GM23338 (cell line): ENCODE measurements at regions not wholly inside any gene's neighbourhood (a gene's known extent, or its start where the extent isn't known, plus 50 kb on each side); places are given as distances from the start of the nearest gene placed in this dataset.

Experiments used
- ATAC-seq: fragments of 200-7000 bp; cut with Tn5 transposase; 3 replicates; pipeline ENCODE4 v1.9.1; 2020
- DNase-seq: peaks from one replicate; pipeline ENCODE4 v3.0.0-alpha.2; 2015; ENCODE audit warnings: low spot score
- H2AFZ ChIP-seq: fragments of 200-600 bp; sonication (generic); 2 replicates; pipeline ENCODE4 v1.8.0; 2016; ENCODE audit warnings: antibody characterized with exemption, mild to moderate bottlenecking, moderate library complexity
- H3F3A ChIP-seq: fragments of 200-600 bp; sonication (generic); replicated peaks from 2 replicates; pipeline ENCODE4 v1.8.0; 2017; ENCODE audit warnings: antibody characterized with exemption, mixed run types, low read depth
- H3K27ac ChIP-seq: fragments of 200-600 bp; sonication (generic); 2 replicates; pipeline ENCODE4 v1.6.1; 2016; ENCODE audit warnings: low read depth
- H3K27me3 ChIP-seq: fragments of 200-600 bp; sonication (generic); 2 replicates; pipeline ENCODE4 v1.8.0; 2016; ENCODE audit warnings: mild to moderate bottlenecking, mixed run types, moderate library complexity; ENCODE audit not compliant: insufficient read depth
- H3K36me3 ChIP-seq: fragments of 200-600 bp; sonication (generic); 2 replicates; pipeline ENCODE4 v1.8.0; 2016; ENCODE audit warnings: mild to moderate bottlenecking; ENCODE audit not compliant: insufficient read depth
- H3K4me1 ChIP-seq: fragments of 200-600 bp; sonication (generic); 2 replicates; pipeline ENCODE4 v1.8.0; 2016; ENCODE audit warnings: mild to moderate bottlenecking, moderate library complexity; ENCODE audit not compliant: insufficient read depth
- H3K4me2 ChIP-seq: fragments of 200-600 bp; sonication (generic); 2 replicates; pipeline ENCODE4 v1.7.1; 2017; ENCODE audit warnings: mixed run types
- H3K4me3 ChIP-seq: fragments of 200-600 bp; sonication (generic); 2 replicates; pipeline ENCODE4 v1.6.1; 2016; ENCODE audit warnings: mixed run types
- H3K79me2 ChIP-seq: fragments of 200-600 bp; sonication (generic); replicated peaks from 2 replicates; pipeline ENCODE4 v1.8.0; 2017; ENCODE audit warnings: mild to moderate bottlenecking; ENCODE audit not compliant: insufficient read depth
- H3K9me2 ChIP-seq: fragments of 200-600 bp; sonication (generic); 2 replicates; pipeline ENCODE4 v1.8.0; 2017; ENCODE audit not compliant: insufficient read depth
- H4K20me1 ChIP-seq: fragments of 200-600 bp; sonication (generic); replicated peaks from 2 replicates; pipeline ENCODE4 v1.8.0; 2017; ENCODE audit warnings: mild to moderate bottlenecking; ENCODE audit not compliant: insufficient read depth
- H3K27ac Mint-ChIP-seq: 2 replicates; pipeline ENCODE4 v1.8.0; 2020; ENCODE audit warnings: inconsistent platforms, mild to moderate bottlenecking, moderate library complexity, mixed read lengths
- H3K27me3 Mint-ChIP-seq: 3 replicates; pipeline ENCODE4 v1.8.0; 2022; ENCODE audit warnings: low read depth, mild to moderate bottlenecking, moderate library complexity, mixed read lengths, inconsistent platforms; ENCODE audit not compliant: insufficient read depth, poor library complexity
- H3K36me3 Mint-ChIP-seq: 3 replicates; pipeline ENCODE4 v1.8.0; 2021; ENCODE audit warnings: low read depth, mild to moderate bottlenecking, inconsistent platforms, moderate library complexity, mixed read lengths
- H3K4me1 Mint-ChIP-seq: 3 replicates; pipeline ENCODE4 v1.8.0; 2020; ENCODE audit warnings: mild to moderate bottlenecking, inconsistent platforms, mixed read lengths
- H3K4me3 Mint-ChIP-seq: 3 replicates; pipeline ENCODE4 v1.8.0; 2021; ENCODE audit warnings: moderate library complexity, mild to moderate bottlenecking, inconsistent platforms, mixed read lengths
- H3K9me3 Mint-ChIP-seq: 3 replicates; pipeline ENCODE4 v1.8.0; 2020; ENCODE audit warnings: moderate library complexity, mild to moderate bottlenecking, inconsistent platforms, mixed read lengths
- EZH2phosphoT487 ChIP-seq: fragments of 200-600 bp; sonication (generic); IDR thresholded peaks from one replicate; pipeline ENCODE4 v1.8.1; 2018; ENCODE audit warnings: antibody characterized with exemption; ENCODE audit not compliant: unreplicated experiment
- TF ChIP-seq, protein P1 (sequence below): IDR thresholded peaks from 2 replicates; pipeline ENCODE4 v1.6.1; 2016; ENCODE audit warnings: antibody characterized with exemption
- TF ChIP-seq, protein P2 (sequence below): fragments of 250-450 bp; sonication (Bioruptor Pico); IDR thresholded peaks from 2 replicates; pipeline ENCODE4 v1.5.0; 2020; ENCODE audit warnings: mild to moderate bottlenecking, moderate library complexity

DNA sequence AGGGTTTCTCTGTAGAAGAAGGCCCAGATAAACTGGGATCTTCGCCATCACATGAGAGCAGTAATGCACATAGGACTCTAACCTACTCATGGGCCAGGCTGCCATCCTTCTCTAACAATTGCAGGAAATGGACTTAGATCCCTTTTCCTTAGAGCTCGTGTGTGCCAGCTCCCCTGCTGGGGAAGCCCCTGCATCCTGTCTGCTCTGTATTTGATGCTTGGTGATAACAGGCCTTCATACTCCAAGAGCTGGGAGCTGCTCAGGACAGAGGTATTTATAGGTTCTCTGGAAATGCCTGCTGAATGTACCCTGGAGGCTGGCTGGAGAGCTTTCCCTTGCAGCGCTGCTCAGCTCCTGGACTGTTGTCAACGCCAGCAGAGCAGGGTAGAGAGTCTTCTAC is 249.6 kb downstream of the MTX2 start (continued):
- TF ChIP-seq, protein P1, sequence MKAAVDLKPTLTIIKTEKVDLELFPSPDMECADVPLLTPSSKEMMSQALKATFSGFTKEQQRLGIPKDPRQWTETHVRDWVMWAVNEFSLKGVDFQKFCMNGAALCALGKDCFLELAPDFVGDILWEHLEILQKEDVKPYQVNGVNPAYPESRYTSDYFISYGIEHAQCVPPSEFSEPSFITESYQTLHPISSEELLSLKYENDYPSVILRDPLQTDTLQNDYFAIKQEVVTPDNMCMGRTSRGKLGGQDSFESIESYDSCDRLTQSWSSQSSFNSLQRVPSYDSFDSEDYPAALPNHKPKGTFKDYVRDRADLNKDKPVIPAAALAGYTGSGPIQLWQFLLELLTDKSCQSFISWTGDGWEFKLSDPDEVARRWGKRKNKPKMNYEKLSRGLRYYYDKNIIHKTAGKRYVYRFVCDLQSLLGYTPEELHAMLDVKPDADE: peak; percentile 55

DNA sequence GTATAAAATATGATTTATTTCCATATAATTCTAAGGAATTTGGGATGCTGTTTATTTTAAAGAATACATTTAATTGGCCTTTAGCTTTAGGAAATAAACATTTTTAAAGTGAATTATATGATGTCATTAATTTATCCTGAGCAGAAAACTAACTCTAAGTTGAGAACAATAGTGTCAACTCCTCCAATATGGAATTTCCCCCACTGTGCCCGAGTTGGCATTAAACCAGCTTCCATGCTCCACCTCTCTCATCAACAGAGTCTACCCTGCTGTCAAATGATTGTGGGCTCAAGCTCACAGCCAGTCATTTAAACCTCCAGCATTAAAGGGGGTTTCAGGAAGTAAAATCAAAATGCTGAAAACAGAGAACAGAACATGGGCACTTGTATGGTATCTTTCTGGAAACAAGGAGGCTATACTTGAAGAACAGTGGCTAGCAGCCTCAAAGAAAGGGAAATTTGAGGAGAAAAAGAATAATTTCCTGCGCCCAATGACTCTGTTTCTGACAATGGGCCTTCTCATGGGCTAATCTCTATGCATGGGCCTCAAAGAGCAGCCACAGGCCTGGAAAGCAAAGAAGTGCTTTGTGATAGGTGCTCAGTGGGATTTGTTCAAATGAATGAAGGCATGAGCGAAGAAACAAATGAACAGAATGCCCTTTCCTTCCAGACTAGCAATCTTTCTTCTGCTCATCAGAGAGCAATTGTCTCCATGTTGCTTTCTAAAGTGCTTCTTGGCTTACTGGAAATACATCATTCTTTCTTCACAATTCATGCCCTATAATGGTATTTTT is 252.8 kb downstream of the MTX2 start:
- H3K36me3 ChIP-seq: no peaks in the 10 kb centered on the region
- H3F3A ChIP-seq: no peaks in the 10 kb centered on the region
- ATAC-seq: peak; percentile 31; the same call in 1 of the 3 replicates
- DNase-seq: no peak
- H3K27me3 Mint-ChIP-seq: peaks cover 37% of the 10 kb centered on the region
- no peak overlapping the region for H2AFZ ChIP-seq
- H3K9me2 ChIP-seq: no peaks in the 10 kb centered on the region
- H3K4me3 Mint-ChIP-seq: no peak overlapping the region
- H3K36me3 Mint-ChIP-seq: no peaks in the 10 kb centered on the region
- H3K27ac ChIP-seq: no peak overlapping the region
- H3K4me3 ChIP-seq: no peak overlapping the region
- no peaks in the 10 kb centered on the region for H3K4me1 Mint-ChIP-seq
- H3K4me2 ChIP-seq: no peak overlapping the region
- no peaks in the 10 kb centered on the region for H3K79me2 ChIP-seq
- TF ChIP-seq, protein P2, sequence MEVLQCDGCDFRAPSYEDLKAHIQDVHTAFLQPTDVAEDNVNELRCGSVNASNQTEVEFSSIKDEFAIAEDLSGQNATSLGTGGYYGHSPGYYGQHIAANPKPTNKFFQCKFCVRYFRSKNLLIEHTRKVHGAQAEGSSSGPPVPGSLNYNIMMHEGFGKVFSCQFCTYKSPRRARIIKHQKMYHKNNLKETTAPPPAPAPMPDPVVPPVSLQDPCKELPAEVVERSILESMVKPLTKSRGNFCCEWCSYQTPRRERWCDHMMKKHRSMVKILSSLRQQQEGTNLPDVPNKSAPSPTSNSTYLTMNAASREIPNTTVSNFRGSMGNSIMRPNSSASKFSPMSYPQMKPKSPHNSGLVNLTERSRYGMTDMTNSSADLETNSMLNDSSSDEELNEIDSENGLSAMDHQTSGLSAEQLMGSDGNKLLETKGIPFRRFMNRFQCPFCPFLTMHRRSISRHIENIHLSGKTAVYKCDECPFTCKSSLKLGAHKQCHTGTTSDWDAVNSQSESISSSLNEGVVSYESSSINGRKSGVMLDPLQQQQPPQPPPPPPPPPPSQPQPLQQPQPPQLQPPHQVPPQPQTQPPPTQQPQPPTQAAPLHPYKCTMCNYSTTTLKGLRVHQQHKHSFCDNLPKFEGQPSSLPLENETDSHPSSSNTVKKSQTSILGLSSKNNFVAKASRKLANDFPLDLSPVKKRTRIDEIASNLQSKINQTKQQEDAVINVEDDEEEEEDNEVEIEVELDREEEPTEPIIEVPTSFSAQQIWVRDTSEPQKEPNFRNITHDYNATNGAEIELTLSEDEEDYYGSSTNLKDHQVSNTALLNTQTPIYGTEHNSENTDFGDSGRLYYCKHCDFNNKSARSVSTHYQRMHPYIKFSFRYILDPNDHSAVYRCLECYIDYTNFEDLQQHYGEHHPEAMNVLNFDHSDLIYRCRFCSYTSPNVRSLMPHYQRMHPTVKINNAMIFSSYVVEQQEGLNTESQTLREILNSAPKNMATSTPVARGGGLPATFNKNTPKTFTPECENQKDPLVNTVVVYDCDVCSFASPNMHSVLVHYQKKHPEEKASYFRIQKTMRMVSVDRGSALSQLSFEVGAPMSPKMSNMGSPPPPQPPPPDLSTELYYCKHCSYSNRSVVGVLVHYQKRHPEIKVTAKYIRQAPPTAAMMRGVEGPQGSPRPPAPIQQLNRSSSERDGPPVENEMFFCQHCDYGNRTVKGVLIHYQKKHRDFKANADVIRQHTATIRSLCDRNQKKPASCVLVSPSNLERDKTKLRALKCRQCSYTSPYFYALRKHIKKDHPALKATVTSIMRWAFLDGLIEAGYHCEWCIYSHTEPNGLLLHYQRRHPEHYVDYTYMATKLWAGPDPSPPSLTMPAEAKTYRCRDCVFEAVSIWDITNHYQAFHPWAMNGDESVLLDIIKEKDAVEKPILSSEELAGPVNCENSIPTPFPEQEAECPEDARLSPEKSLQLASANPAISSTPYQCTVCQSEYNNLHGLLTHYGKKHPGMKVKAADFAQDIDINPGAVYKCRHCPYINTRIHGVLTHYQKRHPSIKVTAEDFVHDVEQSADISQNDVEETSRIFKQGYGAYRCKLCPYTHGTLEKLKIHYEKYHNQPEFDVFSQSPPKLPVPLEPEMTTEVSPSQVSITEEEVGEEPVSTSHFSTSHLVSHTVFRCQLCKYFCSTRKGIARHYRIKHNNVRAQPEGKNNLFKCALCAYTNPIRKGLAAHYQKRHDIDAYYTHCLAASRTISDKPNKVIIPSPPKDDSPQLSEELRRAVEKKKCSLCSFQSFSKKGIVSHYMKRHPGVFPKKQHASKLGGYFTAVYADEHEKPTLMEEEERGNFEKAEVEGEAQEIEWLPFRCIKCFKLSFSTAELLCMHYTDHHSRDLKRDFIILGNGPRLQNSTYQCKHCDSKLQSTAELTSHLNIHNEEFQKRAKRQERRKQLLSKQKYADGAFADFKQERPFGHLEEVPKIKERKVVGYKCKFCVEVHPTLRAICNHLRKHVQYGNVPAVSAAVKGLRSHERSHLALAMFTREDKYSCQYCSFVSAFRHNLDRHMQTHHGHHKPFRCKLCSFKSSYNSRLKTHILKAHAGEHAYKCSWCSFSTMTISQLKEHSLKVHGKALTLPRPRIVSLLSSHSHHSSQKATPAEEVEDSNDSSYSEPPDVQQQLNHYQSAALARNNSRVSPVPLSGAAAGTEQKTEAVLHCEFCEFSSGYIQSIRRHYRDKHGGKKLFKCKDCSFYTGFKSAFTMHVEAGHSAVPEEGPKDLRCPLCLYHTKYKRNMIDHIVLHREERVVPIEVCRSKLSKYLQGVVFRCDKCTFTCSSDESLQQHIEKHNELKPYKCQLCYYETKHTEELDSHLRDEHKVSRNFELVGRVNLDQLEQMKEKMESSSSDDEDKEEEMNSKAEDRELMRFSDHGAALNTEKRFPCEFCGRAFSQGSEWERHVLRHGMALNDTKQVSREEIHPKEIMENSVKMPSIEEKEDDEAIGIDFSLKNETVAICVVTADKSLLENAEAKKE: no peak
- TF ChIP-seq EZH2phosphoT487: no peak
- no peaks in the 10 kb centered on the region; the same call in 2 of the 3 replicates for H3K9me3 Mint-ChIP-seq
- H3K27me3 ChIP-seq: peaks cover 69% of the 10 kb centered on the region
- H4K20me1 ChIP-seq: peaks cover 10% of the 10 kb centered on the region; the same call in 1 of the 2 replicates
- H3K27ac Mint-ChIP-seq: no peak overlapping the region
- no peaks in the 10 kb centered on the region for H3K4me1 ChIP-seq
